ENCODE measurements at regions not wholly inside any gene's neighbourhood (a gene's known extent, or its start where the extent isn't known, plus 50 kb on each side); places are given as distances from the start of the nearest gene placed in this dataset.

DNA sequence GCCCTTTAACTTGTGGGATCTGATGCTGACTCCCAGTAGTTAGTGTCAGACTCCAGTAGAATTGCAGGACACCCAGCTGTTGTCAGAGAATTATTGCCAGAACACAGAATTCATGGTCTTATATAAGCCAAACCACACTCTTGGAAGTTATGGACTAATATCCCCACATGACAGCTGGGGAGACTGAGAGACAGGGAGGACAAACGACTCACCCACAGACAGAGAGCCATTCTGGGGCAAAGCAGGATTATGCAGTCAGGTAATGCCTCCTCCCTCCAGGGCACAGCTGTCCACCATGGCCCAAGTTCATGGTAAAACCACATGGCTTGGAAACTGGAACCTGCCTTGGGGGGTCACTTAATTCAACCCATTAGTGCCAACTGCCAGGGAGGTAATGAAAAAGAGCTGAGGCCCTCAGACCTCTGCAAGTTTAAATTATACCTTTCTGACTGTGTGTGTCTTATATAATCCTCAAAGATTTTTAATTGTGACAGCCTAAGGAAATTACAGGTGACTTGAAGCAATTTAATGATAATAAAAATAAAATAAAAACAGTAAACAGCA, 299.5 kb downstream of the BUD13 start:
- DNase-seq (ENCODE audit: low spot score): no peak

DNA sequence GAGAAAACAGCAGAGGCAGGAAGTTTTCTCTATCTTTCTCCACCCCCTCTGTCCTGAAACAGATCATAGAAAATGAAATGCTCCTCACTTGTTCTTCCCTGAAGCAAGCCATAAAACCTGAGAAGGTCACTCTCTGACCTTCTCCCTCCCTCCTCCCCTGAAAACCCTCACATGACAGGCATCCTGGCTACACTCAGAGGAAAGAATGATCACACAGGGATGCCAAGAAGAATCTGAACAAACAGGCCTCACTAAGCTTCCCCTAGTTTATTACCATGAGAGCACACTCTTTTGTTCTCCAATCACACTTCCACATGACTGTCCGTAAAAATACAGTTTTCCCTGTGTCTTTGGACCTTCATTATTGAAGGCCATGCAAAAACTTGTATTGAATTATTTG, 300.1 kb downstream of the BUD13 start:
- DNase-seq (ENCODE audit: low spot score): no peak

DNA sequence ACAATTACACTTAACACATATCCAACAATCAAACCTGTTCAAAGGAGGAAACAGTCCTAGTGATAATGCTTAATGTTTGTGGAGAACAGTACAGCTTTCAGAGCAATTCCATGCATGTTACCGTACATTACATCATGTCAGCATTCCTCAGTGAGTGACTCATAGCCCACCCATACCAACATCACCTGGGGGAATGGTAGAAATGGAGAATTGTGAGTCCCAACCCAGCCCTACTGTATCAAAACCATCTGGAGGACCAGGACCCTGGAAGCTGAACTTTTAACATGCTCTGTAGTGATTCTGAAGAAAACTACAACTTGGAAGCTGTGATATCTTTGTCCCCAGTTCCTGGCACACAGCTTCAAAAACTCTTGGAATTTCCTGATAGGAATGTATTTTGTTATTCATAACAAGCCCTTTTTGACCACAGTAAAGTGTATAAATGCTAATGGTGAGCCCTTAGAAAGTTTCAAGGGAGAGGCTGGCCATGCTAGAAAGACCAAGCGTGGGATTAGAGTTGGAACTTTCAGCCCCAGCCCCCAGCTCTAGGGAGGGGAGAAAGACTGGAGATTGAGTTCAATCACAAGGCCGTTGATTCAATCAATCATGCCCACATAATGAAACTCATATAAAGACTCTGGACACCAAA, 301.1 kb downstream of the BUD13 start:
- DNase-seq (ENCODE audit: low spot score): no peak

DNA sequence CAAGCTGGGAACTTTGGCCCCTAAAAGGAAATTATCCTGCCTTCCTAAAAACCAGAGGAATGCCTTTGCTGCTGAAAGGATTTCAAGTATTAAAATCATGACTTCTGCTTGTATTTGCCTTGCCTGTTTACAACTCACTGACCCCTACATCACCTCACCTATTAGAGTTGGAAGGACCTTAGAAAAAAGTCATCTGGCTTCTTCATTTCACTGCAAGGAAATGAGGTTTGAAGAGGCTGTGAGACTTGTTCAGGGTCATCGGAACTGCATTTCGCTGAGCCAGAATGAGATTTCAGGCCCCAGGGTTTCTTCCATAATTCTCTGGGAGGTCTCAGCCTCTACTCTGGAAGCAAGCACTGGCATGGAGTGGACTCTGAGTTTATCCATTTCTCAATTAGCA, 304.1 kb downstream of the BUD13 start:
- DNase-seq (ENCODE audit: low spot score): no peak

DNA sequence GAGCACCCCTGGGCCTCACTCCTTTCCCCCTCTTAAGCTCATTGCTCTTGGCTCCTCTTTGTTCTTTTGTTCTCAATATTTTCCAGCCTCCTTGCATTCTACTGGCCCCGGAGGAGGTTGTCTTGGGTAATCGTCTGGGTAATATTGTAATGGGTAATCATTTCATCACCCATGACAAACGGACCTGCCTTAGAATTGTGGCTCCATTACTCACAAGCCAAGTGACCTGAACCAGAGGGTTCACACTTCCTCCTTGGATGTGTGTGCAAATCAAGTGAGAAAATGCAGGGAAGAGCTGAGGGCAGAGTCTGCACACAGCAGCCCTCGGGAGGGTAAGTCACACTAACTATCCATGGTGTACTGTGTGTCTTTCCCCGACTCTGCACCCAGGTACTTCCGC, 305.0 kb downstream of the BUD13 start:
- no peak for DNase-seq (ENCODE audit: low spot score)

DNA sequence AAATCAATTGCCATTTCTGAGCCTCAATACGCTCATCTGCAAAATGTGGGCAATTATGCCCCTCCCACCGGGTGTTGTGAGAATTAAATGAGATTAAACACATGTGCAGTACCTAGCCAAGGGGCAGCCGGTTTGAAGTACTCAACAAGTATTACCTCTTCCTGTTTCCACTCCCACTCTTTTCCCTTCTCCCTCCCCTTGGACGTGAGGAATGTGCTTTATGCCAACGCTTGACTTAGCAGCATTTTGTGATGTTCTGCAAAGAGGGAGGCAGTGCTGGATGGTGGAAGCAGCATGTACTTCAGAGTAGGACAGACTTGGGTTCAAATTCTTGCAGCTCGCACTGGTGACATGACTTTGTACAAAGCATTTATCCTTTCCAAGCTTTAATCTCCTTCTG, 306.0 kb downstream of the BUD13 start:
- DNase-seq (ENCODE audit: low spot score): no peak

DNA sequence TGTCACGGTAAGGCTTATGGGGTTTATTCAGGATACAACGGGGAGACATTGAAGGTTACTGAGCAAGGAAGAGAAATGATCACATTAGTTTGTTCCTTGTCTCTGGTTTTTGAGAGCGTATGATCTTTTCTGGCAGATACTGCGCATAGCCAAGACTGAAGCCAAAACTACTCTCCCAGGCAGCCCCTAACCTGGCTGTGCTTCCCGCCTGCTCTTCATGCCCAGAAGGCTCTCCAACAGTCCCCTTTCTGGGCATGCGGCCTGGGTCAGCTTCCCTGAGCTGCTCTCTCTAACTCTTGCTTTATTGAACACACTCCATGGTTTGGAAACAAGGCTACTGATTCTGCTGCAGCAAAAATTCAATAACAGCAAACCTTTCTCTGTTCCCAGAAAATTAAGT, 306.6 kb downstream of the BUD13 start:
- DNase-seq (ENCODE audit: low spot score): no peak

DNA sequence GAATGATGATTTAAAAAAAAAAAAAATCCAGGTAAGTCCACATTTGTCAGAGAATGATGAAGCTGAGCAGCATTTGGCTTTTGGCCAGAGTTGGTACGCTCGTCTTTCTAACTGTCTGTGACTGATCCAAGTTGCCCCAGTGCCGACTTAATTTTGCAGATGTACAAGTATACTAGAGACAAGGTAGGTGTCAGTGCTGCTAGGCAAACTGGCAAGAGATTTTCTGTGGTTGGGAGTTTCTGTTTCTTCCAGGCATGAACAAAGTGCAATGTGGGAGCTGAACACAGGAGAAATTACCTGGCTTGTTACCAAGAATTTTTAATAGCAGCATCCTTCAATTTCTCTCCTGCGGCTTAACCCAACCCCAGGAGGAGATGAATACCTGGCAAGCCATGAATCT, 307.7 kb downstream of the BUD13 start:
- DNase-seq (ENCODE audit: low spot score): no peak

DNA sequence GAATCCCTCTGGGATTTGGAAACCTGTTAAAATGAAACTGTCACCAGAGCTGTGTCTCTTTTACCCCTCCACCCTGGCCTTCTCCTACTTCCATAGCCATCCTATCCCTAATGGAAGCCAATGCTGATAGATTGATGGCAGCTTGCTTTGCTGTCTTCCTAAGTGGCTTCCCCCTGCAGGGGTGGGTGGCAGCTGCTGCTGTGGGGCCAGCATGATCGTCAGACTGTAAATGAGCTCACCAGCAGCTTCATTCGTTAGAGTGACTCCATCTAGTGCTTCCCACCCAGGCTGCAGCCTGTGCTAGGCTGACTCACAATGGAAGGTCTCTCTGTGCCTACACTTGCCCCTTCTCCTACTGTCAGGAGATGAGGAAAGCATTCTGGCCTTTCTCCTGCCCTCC, 311.0 kb downstream of the BUD13 start:
- no peak for DNase-seq (ENCODE audit: low spot score)

DNA sequence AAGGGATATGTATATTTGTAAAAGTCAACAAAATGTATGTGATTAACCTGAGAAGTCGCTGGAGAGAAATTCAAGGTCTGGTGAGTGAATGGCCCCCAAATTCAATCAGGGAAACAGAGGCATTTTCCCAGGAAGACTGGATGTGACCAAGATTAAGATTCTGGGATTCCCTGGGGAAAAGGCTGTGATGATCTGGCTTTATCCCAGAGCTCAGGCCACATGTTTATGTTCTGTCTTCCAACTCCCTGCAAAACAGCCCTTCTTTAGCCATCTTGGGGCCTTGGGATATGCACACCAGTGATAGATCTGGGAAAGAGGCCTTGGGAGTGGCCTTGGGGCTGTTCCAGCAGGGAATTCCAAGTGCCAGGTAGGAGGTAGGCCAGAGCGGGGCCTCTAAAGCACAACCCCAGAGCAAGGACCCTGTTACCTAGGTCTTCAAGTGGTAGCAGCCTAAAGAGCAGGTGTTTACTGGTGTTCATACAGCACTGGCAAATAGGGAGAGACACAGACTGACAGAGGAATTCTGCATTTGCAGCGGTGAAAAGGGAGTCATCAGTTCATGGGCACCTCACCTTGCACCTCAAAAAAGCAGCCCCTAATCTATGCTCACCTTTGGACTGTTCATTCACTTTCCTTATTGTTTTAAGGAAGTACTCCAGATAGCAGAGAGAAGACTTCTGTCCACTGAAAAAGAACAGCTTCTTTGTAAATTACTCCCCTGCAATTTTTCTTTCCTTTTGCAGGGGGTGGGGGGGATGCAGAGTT, 312.4 kb downstream of the BUD13 start:
- no peak for DNase-seq (ENCODE audit: low spot score)

DNA sequence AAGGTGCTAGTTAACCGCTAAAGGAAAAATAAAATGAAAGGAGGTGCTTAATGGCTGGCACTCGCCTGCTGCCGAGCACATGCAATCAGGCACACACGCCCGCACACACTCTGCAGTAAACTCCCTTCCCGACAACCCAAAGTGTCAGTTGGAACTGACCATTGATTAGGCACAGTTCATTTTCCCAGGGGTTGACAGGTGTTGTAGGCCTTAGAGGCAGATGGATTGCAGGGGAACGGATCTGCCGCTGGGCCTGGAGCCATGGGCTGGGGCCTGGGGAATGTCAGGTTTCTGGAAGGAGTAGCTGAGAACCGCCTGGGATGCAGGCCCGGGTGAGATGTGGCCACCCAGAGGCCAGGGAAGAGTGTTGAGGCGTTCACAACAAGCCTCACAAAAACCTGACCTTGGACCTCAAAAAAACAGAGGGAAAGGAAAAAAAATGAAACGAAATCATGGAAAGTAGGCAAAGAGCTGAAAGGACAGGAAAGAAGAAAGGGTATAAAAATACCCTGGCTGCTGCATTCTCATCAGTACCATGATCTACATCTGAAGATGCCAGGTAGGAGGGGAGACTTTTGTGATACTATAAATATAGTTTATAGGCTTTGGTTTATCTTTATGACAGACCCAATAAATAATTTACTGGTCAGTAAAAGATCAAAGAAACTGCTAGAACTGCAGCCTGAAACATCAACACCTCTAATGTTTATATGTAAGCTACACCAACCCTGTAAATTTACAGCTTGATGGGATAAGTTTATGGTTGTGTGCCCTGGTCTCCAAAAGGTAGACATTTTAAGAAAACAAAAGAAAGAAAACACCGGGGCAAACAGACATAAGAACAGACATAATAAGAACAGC, 313.4 kb downstream of the BUD13 start:
- no peak for DNase-seq (ENCODE audit: low spot score)

DNA sequence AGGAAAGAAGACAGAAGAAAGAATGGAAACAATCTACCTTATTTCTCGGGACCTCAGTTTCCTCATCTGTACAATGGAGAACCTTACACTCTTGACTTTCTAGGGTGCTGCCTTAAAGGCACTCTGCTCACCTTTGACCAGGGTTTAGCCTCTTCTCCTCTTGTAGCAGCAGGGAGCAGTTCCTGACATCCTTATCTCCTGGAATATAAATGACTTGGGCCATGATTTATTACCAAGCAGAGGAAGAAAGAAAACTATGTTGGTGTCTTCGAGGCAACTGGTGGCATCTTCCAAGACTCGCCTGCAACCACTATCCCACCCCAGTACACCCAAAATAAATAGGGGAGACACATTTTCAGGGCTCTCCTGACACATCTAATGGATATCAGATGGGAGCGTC, 314.2 kb downstream of the BUD13 start:
- DNase-seq (ENCODE audit: low spot score): no peak

DNA sequence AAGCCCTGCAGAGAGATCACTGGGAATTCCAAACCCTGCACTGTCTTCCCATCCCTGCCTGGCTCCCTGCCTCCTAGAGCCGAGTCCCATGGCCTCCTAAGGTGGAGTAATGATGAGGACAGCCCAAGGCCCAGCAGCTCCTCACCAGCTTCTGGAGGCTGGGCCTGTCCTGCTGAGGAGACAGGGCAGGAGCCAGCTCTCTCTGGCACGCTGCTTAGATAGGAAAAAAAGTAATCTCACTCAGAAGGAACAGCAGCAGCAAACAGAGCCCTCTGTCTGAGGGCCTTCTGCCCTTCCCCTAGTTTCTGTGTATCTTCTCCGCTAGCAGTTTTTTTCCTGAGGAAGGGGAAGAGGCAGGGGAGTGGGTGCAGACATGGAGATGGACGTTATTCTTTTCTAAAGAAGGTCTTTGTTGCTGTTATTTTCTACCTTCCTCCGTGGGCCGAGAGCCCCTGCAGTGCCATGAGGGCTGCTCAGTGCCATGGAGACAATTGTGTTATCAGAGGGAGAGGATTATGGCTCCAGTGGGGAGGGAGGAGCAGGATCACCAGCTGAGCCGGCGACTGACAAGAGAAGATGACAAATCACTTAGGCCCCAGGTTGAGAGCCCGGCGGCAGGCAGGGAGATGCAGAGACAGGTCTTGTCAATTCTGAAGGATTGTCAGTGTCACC, 315.3 kb downstream of the BUD13 start:
- peak; percentile 69 for DNase-seq (ENCODE audit: low spot score)

DNA sequence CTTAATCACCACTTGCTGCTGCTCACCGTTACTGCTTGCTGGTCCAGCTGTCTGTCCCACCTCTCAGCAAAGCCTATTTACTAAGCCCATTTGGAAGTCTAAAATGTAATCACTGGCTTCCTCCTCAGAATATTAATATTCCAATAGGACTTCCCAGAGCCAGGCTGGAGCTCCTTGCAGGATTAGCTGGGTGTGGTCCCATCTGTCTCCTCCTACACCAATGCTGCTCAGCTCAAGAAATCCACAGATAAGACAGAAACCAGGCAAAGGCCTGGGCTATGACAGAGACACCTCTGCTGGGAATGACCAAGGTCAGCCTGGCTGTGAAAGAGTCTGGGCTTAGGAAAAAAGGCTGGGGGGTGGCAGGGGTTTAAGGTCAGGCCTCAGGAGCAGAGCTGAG, 317.8 kb downstream of the BUD13 start:
- no peak for DNase-seq (ENCODE audit: low spot score)

DNA sequence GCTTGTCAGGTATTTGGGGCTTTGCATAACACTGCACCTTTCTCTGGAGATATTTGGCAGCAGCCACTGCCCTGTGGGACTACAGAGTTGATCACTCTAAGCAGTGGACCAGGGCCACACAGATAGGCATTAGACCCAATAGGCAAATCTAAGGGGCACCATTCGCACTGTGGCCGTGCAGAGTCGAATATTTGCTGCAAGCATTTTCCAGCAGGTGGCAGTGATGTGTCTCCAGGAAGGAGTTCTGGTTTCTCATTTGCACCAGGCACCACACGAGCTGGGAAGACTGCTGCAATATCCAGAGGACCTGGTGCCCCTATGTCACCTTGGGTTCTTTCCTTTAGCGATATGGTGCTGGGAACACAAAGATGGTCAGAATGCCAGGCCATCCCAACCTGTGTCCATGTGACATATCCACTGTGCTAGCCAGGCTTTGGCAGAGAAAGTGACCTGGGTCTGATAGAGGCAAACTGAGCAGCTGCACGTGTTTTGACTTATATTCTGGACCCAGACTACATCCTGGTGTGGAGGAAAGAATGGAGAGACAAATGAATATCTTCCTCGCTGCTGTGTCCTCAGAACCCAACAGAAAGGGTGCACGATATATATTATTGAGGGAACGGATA, 318.7 kb downstream of the BUD13 start:
- peak; percentile 67 for DNase-seq (ENCODE audit: low spot score)

DNA sequence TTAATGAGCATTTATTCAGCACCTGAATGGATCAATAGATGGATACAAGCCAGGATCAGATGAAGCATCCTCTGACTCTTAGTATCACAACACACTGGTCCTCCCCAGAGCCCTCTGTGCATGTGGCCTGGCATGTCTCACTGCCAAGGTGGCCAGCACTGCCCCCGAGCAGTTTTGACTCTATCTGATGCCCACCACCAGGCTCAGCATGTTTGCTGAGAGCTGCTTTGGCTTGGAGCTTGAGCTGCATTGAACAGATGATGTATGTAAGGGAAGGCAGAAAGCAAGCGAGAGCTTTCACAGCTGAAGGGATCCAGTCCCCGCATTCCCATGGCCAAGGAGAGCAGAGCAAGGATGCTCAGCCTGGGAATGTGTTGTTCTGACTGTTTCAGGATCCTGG, 320.3 kb downstream of the BUD13 start:
- no peak for DNase-seq (ENCODE audit: low spot score)

DNA sequence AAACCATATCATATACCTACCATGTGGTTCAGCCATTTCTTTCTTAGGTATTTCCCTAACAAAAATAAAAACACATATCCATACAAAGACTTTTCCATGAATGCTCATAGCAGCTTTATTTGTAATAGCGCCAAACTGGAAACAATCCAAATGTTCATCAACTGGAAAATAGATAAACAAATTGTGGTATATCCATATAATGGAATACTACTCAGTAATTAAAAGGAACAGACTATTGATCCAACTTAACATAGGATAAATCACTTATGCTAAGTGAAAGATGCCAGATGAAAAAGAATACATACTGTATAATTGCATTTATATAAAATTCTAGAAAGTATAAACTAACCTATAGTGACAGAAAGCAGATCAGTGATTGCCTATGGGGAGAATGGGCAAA, 323.3 kb downstream of the BUD13 start:
- DNase-seq (ENCODE audit: low spot score): no peak

DNA sequence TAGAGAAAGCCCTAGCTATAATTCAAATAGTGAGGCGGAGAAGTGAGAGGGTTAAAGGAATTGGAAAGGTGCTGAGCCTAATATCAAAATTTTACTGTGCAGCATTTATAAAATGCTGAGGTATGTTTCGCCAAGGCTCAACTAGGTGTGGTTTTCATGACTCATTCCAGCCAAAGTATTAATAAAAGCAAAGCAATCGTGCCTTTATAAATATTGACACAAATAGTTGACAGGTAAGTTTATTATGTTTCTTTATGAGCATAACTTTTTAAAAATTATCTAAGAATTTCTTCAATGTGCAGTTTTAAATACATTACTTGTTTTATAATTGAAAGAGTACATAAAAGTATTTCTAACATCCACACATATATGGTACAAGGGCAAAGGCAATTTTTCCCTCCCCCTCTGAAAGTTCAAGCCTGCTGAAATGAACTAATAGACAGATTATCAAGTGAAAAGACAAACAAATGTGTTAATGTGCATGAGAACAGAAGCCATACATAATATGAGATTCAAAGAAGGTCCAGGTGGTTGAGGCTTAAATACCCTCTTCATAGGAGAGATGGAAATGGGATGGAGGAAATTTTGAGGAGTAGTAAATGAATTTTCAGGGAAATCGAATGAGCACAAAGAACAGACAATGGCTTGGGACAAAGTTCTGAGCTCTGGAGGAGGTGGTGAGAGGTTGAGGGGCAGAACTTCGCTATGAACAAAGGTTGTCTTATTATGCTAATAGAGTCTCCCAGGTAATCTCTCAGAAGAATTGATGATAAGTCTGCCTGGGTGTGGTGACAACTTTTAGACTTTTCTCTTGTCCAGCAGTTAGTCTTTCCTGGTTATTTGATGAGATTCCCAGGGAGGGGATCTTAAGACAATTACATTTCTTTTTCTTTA, 326.5 kb downstream of the BUD13 start:
- DNase-seq (ENCODE audit: low spot score): no peak

DNA sequence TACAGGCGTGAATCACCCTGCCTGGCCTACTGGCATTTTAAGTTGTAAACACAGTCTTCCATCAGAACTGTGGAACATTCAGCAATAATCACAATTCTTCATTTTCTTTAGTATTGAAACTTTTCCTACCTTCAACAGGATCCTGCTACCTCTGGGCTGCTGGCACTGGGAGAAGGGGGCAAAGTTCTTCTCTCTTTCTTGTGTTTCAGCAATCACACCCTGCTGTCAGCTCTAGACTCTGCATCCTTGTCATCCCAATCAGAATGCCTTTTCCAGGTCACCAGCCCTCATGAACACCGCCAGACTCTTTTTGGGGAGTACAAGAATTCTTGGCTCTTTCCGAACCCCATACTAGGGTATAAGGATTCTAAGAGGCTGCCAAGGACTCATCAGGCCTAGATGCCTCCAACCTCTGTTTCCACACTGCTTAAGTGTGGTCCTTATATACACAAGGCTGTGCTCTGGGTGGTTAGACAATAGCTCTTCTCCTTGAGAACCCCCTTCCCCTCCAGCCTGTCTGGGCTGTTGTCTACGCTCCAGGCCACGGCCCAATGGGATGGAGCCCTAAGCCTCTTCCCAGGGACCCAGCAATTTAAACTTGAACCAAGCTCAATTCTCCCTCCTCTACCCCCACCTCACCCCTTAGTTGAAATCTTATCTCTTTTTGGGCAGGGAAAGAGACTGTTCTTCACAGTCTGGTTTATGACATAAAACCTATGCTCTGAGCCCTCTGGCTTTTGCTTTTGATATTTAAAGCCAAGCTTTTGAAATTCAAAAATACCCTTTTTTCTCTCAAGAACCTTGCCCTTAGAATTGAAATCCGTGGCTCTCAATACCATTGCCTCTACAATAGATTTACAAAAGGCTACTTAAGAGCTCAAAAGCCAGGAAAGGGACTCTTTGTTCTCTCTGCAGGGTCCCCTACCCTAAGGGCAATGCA, 327.4 kb downstream of the BUD13 start:
- no peak for DNase-seq (ENCODE audit: low spot score)
